ENCODE measurements at regions not wholly inside any gene's neighbourhood (a gene's known extent, or its start where the extent isn't known, plus 50 kb on each side); places are given as distances from the start of the nearest gene placed in this dataset.

DNA sequence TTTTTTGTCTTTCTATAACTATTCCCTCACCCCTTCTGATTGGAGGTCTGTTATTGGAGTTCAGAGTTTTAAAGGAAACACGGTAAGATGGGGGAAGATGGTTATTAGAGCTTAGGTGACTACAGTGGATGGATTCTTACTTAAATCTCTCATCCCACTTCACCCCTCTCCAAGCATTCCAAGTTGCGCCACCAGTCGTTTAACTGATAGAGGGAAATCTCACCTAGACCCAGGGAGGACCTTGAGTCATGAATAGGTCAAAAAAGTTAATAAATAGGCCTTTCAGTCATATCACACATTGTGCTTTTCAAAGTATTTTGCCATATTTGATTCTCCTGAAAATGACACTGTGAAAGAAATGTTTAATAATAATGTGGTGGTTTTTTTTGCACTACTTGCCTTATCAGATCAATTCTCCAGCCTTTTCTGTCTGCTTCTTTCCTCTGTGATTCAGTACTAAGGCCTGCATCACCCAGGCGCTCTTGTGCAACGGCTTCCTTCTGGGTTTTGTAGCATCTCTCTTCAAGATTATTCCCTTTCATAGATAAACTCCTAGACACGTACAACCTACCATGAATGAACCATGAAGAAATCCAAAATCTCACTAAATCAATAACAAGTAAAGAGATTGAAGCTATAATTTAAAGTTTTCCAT lies 100.4 kb upstream of the TGFBR2 start:
- no peak for DNase-seq

DNA sequence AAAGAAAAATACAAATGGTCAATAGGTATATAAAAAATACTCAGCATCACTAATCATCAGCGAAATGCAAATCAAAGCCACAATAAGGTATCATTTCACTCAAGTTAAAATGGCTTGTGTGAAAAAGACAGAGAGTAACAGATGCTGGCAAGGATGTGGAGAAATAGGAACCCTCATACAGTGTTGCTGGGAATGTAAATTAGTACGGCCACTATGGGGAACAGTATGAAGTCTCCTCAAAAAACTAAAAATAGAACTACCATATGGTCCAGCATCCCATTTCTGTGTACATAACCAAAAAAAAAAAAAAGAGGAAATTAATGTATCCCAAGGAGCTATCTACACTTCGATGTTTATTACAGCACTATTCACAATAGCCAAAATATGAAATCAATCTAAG lies 98.1 kb upstream of the TGFBR2 start:
- no peak for DNase-seq

DNA sequence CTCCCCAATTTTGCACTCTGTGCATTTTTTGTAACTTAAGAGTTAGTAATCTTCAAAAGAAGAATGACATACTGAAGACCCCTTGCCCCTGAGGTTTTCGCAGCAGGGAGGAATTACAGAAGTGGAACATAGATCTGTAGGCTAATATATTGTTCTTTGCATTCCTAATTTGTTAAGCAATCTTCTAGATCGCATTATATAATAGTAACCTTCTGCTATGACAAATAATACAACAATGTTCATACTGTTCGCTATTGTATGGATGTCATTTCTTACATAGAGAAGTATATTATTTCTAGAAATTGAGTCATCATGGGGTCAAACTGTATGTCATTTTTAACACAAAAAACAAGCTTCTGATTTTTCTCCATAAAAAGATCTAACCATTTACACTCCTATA lies 95.8 kb upstream of the TGFBR2 start:
- DNase-seq = no peak

DNA sequence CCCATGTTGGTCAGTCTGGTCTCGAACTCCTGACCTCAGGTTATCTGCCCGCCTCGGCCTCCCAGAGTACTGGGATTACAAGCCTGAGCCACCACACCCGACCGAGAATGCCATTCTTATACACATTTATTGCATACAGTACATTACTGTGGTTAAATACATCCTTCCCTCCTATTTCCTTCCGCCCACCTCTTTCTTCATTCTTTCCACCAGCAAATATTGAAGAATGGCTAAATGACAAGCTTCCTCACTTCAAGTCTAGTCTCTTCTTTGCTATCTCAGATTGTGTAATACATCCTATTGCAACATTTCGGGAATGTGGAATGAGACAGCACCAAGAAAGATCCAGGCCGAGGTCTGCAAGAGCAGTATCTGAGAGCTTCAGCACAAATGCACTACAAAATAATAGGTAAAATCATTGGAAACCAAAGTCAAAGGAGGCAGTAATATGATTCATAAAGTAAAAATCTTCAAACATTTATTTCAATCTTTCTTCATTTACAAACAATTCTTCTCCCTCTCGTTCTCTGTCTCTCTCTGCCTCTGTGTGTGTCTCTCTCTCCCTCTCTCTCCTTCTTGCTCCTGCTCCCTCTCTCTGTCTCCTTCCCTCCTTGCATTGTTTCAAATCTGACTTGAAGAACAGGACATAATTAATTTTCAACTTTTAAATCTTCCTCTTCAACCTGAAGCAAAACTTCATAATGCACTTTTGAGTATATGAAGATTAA lies 94.7 kb upstream of the TGFBR2 start:
- no peak for DNase-seq

DNA sequence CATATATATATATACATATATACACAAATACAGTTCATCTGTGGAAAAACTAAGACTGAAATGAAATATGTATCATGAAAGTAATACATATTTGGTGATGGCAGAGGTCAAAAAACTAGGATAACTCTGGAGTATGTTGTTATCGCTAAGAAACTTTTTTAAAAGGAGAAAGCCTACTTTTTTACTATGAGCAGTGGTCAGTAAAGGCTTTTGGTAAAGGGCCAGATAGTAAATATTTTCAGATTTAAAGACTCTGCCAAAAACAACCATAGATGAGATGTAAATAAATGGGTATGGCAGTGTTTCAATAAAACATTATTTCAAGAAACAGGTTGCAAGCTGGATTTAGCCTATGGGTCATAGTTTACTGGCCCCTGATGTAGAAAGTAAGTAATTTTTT lies 93.8 kb upstream of the TGFBR2 start:
- no peak for DNase-seq

DNA sequence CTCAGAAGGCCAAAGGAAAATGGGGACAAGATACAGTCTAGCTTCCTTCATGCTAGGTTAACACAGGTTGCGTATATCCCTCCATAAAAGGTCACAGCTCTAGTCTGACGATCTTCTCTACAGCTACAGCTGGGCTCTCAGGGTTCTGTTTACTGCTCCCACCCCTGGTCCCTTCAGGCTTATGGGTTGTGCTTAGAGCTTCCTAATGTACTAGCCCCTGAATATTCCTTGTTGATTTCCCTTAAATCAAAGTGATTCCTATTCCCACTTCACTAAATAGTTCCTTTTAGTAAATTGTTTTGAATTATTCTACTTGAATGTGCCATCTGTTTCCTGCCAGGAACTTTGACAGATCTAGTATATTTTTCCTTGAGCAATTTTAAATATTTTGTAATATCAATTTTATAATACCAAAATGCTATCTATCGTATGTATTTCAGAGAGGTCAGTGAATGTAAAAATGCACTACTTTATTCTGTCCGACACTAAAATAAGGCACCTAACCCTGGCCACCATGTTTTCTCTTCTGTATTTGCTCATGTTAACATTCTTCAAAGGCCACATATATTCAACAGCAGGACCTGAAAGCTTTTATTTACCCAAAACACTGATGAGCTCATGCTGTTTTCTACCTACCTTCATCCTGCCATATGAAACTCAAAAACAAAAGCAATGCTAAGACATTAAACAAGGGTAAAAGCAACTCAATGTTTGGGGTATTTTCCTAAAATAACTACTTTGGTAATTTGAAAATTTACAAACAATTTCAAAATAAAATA lies 92.8 kb upstream of the TGFBR2 start:
- DNase-seq = no peak

DNA sequence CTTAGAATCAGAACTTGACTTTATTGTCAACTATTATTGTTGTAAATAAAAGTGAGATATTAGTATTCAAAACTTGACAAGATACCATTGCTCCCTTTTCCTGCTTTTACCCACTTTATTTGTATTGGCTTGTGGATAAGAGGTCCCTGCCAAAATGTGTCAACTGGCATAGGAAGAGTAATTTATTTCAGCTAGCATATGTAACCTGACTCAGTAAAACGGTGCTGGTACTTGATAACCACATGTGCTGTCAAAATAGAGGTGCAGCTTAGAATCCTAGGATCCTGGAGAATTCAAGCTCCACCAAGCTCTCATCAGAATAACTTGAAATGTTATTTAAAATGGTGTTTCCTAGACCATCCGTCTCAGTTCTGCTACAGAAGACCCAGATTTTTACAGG lies 90.2 kb upstream of the TGFBR2 start:
- no peak for DNase-seq

DNA sequence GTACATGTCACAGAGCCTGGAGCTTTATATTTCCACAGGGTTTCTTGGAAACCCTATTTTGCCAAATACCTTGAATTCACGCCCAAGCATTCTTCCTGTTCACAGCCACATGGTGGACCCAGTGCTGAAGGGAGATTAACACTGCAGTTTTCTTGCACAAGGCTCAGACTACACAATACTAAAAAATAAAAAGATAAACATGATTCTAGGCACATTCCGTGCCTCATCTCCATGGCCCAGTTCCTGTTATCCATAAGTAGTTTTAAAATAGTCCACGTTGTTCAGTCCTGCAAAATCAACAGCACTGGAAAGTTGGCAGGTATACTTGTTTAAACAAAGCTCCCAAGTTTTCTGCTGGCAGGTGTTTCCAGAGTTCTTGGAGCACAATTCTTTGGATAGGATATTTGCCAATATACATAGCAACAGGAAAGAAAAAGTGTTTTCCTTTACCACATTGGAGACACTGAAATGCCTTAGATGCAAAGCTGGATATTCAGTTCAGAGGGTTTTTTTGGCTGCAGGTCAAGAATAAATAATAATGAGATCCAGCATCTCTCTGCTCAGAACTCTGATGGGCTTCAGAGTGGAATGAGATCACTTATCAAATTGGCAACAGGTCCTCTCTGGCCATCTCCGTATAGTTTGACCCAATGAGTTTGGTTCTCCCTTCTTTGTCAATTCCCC lies 88.1 kb upstream of the TGFBR2 start:
- DNase-seq = no peak

DNA sequence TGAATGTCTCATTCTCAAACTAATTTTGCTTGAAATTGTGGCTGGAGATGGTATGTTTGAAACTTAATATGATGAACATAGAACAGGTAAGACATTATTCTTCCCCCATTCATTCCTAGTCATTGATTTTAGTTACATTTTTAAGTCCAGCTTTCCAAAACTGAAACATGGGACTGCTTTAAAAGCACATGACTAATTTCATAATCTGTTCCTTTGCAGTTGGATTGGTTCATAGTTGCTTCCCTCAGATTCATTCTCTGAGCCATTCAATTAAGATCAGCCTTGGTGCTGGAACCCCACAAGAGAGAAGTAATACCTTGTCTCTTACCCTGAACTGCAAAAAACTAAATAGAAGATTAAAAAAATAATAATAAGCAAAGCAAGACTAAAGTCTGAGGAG lies 87.5 kb upstream of the TGFBR2 start:
- DNase-seq = no peak

DNA sequence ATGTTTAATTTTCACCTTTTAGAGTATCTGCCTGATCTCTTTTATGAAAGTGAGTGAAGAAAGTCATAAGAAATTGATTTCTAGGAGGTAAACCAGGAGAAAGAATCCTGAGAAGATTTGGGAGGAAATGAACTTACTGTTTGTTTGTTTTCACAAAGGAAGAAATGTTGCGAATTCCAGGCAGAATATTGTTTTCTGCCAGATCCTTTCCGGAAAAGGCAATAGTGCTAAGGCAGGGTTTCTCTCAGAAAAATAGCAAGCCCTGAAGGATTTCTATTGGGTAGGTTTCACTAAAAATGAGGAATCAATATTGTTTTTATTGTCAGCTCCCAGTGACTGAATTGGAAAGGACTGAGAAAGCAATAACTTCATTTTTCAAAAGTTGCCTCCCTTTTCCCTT lies 85.7 kb upstream of the TGFBR2 start:
- no peak for DNase-seq

DNA sequence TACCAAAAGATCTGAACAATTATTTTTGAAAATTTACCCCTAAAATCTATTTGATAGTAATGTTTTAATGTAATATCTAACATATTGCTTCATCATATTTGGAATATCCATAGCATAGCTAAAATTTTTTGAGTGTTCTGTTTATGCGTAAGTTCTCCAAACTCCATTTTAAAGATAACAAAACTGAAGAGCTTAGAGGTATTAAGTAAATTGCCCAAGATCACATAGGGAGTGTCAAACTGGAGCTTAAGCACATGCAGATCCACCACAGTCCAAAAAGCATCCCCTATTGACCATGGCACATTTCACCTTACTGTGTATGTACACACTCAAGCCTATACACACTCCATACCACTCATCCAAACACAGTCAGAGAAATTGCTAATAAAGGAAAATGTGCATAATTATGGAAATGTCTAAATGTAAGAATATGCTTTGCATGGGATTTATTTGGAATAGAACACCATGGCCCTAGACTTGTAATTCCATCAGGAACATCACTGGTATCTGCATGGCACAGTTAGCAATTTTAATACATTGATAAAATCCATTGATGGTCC lies 85.2 kb upstream of the TGFBR2 start:
- DNase-seq = no peak

DNA sequence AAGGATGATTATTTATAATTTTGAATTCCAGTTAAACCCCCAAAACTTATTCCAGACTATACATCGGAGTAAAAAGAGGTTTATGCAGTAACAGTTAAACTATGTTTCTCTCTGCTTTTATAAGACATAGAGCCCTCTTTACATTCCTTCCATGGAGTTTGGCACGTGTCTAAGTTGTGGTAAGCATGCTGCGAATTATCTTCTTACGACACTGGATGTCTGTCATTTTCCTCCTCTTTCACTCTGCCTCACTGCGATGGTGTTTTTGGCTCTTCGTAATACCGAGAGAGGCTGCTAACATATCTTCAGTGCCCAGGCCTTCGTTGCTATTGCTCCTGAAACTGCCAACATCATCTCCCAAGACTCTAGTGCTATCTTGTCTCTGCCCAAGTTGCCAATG lies 83.9 kb upstream of the TGFBR2 start:
- DNase-seq = no peak

DNA sequence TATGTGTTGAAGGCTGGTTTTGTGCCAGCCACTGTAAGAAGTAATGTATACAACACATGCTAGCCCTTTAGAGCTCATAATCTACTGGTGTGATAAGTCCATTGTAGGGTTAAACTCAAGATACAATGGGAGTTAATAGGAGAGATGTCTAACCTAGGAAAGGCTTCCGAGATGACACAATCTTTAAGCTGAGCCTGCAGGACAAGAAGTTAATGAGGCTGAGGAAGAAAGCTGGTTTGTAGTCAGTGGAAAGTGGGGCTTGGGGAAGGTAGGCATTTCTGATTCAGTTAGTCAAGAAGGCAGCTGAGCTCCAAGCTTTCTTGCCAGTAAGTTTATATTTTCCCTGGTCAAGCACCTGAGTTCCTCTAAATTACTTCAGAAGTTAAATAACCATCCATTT lies 83.0 kb upstream of the TGFBR2 start:
- no peak for DNase-seq

DNA sequence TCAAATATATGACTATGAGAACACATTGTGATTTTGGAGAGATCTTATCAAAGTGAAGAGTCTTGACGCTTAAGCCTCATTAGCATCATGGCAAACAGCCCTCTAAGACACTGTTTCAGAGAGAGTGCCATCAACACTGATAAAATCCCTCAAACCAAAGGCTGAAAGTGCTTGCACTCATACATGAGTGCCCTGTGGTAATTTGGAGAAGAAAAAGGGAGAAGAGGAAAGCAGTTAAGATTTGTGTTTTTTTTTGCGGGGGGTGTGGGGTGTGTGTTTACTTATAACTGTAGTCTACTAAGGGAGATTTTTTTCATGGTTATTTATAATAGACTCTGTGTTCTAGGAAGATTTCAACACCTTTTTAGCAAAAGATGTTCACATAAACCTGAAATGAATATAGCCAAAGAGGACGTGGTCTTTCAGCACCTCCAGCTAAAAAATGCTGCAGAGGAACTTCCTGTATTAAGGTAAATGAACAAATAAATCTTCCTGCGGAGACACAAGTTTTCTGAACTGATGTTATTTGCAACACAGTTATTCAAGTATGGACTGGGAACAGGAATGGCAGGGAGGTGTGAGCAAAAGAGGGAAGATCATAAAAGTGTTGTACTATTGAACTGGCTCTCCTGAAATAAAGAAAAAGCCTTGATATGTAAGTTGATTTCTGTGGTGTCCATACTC lies 81.9 kb upstream of the TGFBR2 start:
- DNase-seq = no peak

DNA sequence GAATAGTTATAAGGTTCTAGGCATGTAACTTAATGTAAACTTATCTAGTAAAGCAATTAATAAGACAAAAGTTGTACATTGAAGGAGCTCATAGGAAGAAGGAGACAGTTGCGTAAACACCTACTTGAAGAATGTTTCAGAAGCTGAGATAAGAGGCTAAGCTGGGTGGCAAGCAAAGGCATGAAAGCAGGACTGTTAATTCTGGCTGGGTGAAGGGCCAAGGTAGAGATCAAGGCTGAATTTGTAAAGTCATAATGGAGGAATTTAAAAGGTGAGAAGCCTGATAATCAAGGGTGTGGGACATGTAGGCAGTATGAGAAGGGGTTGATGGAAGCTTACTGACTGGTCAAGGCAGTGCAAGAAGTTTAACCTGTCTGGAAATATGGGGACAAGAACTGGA lies 80.4 kb upstream of the TGFBR2 start:
- DNase-seq = no peak

DNA sequence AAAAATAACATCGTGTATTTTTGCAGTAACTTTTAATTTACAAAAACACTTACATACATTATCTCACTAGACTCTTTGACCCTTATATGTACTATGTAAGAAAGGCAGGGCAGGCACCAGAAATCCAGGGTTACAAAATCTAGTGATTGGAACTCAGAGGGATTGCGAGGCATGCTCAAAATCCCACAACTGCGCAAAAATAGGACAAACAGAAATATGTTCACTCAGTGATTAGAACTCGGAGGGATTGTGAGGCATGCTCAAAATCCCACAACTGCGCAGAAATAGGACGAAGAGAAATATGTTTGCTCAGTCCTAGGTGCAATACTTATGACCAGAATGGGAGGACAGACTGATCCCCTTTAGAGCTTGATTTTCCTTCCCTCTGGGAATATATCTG lies 79.2 kb upstream of the TGFBR2 start:
- DNase-seq = no peak

DNA sequence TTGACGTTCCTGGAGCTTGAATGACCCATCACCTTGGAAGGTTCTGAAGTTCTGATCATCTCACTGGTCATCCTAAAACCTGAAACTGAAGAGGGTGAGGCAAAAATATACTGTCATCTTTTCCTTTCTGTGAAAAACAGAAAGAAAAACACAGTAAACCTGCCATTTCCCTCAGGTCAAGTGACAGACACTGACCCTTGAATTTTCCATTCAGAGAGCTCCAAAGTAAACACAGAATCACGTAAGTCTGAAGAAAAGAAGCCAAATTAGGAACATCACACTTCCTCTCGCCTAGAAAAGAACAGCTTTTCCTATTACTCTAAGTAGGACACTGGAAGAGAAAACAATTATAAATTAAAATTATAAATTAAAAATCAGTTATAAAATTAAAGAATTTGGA lies 78.7 kb upstream of the TGFBR2 start:
- no peak for DNase-seq

DNA sequence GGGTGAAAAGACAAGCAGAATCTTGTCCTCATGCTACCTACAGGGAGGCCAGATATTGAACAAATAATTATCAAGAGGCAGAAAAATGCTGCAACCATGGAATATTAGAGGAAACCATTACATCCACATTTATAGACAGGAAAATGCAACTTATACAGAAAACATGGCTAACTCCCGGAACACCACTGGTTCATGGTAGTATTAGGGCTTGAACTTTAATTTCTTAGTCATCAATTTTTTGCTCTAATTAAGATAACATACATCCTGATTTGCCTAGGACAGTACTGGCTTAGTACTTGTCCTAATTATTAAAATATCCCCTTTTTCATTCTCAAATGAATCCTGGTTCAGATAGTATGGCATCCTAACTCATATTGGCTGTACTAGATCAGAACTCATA lies 76.3 kb upstream of the TGFBR2 start:
- no peak for DNase-seq

DNA sequence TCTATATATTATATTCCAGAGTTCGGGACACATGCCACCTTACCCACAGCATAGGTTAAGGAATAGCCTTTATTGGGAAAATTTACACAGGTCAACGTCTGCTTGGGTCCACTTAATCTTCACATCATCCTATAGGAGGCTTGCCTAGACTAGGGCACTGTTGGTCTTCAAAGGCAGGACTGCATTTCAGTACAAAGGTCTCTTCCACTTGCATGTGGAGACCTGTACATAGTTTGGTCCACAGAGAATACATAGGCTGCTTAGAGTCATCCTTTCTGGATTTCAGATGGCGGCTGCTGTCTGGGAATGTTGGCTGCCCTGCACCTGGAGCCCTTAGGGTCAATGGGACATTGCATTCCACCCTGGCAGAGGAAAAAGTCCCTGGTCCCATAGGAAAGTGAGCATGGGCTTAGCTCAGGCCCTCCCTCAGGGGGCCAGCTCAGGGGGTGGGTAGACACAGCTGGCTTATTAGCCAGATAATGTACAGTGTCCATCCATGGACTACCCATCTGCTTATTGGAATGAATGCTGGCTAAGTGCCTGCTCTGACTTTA lies 75.3 kb upstream of the TGFBR2 start:
- no peak for DNase-seq

DNA sequence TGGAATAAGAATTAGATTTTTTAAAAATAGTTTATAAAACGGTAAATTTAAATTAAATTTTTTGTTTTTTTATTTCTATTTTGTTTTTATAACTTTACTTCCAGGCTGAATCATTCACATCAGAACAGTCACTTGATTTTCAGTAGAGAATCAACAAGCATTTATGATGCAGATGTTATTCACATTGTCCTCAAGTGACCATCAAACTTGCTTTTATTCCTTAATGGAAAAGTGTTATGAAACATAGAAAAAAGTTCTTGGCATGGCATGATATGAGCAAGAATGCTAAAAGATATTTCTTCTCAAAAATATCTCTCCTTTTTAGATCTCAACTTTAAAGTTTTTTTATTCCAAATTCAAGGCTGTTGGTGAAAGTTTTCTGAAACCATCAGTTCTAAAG lies 70.9 kb upstream of the TGFBR2 start:
- DNase-seq = no peak

DNA sequence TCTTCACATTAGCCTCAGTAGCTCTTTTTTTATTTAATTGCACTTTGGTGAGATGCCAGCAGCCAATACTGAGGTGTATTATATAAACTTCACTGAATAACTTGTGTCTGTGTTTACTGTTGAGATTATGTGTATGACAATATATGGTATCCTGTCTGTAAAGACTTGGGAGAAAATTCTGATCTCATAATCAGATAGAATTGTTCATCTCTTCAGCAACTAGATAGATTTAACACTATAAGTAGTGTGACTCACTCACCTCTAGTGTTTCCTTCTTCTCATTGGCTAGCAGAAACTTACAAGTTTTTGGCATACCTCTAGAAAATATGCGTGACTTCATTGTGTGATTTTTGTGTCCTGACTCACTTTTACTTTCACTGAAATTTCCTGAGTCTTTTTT lies 67.6 kb upstream of the TGFBR2 start:
- DNase-seq = no peak

DNA sequence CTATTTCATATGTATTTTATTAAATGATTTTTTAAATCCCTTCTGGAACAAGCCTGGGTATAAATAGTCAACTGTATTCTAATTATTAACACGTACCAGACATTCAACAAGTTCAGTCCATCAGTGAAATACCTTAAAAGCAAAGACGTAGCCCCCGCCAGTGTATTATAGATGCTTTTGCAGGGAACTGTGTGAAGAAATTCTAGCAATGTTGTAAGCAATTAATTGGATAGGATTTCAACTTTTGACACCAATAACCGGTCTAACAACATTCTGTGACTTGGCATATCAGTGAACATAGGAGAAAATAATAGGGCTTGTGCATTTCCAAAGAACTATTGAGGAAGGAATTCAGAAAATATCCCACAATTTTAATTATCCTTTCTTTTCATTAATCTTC lies 67.2 kb upstream of the TGFBR2 start:
- DNase-seq = no peak
